Peyer's patch (tissue), 4 donors: ENCODE measurements at regions not wholly inside any gene's neighbourhood (a gene's known extent, or its start where the extent isn't known, plus 50 kb on each side); places are given as distances from the start of the nearest gene placed in this dataset.
"Not testable (repeated sequence)": the region's sequence is repeated elsewhere in the genome, so short reads cannot be mapped to it uniquely, and the experiment has no call there.

Experiments used
- DNase-seq, 3 donors: peaks; one replicate each; pipeline ENCODE4 v3.0.0-alpha.2; 2017 to 2019
- H3K27ac ChIP-seq, 4 donors: fragments of 200-600 bp; sonication (generic); one replicate each; pipeline ENCODE4 v1.5.1; 2016 to 2019
- H3K27me3 ChIP-seq, 2 donors: fragments of 200-600 bp; sonication (generic); one replicate each; pipeline ENCODE4 v1.5.1; 2019
- H3K36me3 ChIP-seq, 3 donors: fragments of 200-600 bp; sonication (generic); one replicate each; pipeline ENCODE4 v1.5.1; 2016 to 2019
- H3K4me1 ChIP-seq, 4 donors: fragments of 200-600 bp; sonication (generic); one replicate each; pipeline ENCODE4 v1.5.1; 2016 to 2019
- H3K4me3 ChIP-seq, 4 donors: fragments of 200-600 bp; sonication (generic); 1 replicate in 3 of 4; 2 replicates in 1 of 4; pipeline ENCODE4 v1.5.1; 2016 to 2019; ENCODE audit warnings: mild to moderate bottlenecking in 1 of 4
- H3K9me3 ChIP-seq, 4 donors: fragments of 200-600 bp; sonication (generic); one replicate each; pipeline ENCODE4 v1.5.1; 2016 to 2019; ENCODE audit warnings: mild to moderate bottlenecking in 1 of 4
- POLR2A ChIP-seq, 2 donors: fragments of 450-650 bp; IDR thresholded peaks; one replicate each; pipeline ENCODE4 v1.5.1; 2017; ENCODE audit warnings: antibody characterized with exemption in 2 of 2, mild to moderate bottlenecking in 2 of 2, moderate library complexity in 2 of 2
- TF ChIP-seq, protein P1 (sequence below), 6 experiments: fragments of 450-650 bp in 4 of 6; fragments of 200-600 bp in 2 of 6; sonication (generic) in 1 of 6; IDR thresholded peaks; one replicate each; pipeline ENCODE4 v1.5.1; 2017 to 2019; ENCODE audit warnings: antibody characterized with exemption in 6 of 6, mild to moderate bottlenecking in 3 of 6, moderate library complexity in 1 of 6

DNA sequence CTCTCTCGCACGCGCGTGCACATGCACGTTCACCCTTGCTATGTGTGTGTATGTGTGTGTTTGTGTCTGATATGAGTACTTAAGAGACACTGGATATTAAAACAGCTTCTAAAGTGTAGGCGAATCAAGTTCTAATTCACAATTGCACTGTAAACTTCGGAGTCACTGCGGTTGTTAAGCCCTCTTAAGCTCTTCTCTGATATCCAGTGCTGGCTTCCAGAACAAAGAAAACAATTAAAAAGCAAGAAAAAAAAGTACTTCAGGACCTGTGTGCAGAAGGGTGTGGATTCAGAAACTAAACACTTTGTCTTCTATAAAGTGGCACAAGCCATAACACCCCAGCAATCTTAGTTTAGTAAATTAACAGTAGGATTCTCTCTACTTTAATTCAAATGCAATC lies 300.2 kb downstream of the PCDH7 start:
- Histone ChIP-seq H3K27ac (no peak overlapping the region), H3K36me3 (no peaks in the 10 kb centered on the region)

DNA sequence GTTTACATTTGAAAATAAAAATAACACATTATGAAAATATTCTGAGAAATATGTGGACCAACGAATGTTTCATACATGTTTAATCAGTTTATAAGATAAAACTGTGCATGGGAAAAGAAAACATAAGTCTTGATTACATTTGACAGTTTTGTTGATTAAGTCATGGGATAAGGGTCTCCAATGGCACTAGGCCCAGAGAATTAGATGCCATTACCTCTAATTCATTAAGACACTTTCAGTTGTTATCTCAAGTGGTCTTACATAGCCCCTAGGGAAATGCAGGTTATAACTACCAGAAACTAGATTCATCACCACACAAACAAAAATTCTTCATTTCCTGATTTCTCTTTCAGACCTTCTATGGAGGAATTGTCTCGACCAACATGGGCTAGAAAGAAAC lies 300.8 kb downstream of the PCDH7 start:
- no peaks in the 10 kb centered on the region for H3K36me3 ChIP-seq
- TF ChIP-seq, protein P1, sequence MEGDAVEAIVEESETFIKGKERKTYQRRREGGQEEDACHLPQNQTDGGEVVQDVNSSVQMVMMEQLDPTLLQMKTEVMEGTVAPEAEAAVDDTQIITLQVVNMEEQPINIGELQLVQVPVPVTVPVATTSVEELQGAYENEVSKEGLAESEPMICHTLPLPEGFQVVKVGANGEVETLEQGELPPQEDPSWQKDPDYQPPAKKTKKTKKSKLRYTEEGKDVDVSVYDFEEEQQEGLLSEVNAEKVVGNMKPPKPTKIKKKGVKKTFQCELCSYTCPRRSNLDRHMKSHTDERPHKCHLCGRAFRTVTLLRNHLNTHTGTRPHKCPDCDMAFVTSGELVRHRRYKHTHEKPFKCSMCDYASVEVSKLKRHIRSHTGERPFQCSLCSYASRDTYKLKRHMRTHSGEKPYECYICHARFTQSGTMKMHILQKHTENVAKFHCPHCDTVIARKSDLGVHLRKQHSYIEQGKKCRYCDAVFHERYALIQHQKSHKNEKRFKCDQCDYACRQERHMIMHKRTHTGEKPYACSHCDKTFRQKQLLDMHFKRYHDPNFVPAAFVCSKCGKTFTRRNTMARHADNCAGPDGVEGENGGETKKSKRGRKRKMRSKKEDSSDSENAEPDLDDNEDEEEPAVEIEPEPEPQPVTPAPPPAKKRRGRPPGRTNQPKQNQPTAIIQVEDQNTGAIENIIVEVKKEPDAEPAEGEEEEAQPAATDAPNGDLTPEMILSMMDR (IDR thresholded peaks at IDR 0.05) = no peak
- no peak for TF ChIP-seq POLR2A (IDR thresholded peaks at IDR 0.05)
- no peak overlapping the region for H3K4me3 ChIP-seq
- no peak for DNase-seq
- no peaks in the 10 kb centered on the region for H3K27me3 ChIP-seq
- H3K4me1 ChIP-seq = no peaks in the 10 kb centered on the region
- H3K27ac ChIP-seq = no peak overlapping the region
- H3K9me3 ChIP-seq = no peaks in the 10 kb centered on the region

More for the DNA sequence above, 300.2 kb downstream of the PCDH7 start:
- no peaks in the 10 kb centered on the region for H3K27me3 ChIP-seq
- TF ChIP-seq POLR2A (IDR thresholded peaks at IDR 0.05) = no peak
- TF ChIP-seq, protein P1 (IDR thresholded peaks at IDR 0.05) = no peak
- H3K4me3 ChIP-seq = no peak overlapping the region
- no peaks in the 10 kb centered on the region for H3K4me1 ChIP-seq
- DNase-seq = no peak
- H3K9me3 ChIP-seq = no peaks in the 10 kb centered on the region

DNA sequence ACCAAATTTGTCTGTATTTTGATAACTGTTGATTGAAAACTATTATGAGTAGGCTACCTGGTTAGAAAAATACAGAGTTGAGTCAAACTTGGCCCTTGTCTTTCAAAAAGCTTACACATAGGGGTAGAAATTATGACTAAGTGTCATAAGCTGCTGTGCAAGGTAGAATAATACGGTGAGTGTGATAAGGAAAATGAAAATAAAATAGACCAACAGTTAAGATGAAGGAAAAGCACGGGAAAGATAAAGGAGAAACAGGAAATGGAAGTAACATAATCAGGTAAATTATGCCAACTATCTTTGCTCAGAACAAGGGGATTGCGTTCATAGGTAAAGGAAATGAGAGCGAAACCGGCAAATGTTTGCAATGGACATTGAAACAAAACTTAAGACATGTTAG lies 302.5 kb downstream of the PCDH7 start:
- Histone ChIP-seq H3K4me3 (peak overlapping the region in 2 of 4 donors; percentile 21 to 23), H3K27me3 (no peaks in the 10 kb centered on the region), H3K36me3 (no peaks in the 10 kb centered on the region), H3K9me3 (no peaks in the 10 kb centered on the region), H3K4me1 (no peaks in the 10 kb centered on the region), H3K27ac (no peak overlapping the region)
- TF ChIP-seq, protein P1 (IDR thresholded peaks at IDR 0.05) = no peak
- no peak for TF ChIP-seq POLR2A (IDR thresholded peaks at IDR 0.05)
- no peak for DNase-seq

DNA sequence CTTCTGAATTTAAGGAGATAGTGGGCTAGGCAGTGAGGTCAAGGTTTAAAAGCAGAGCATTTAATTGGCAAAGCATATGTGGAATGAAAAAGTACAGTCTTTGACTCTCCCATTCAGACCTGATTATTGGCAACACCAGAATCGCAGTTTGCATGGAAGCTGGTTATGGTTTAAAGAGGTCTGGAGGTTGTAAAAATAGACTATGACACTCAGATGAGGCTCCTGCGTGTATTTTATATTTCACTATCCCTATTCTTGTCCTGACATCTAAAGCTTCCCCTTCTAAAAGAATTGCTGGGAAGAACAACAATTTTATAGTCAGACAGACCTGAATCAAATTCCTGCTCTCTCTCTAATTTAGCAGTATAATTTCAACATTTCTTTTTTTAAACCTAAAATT lies 302.9 kb downstream of the PCDH7 start:
- peak overlapping the region in 2 of 4 donors; percentile 21 to 23 for H3K4me3 ChIP-seq
- DNase-seq = no peak
- H3K27me3 ChIP-seq = no peaks in the 10 kb centered on the region
- no peak overlapping the region for H3K27ac ChIP-seq
- H3K36me3 ChIP-seq = no peaks in the 10 kb centered on the region
- TF ChIP-seq, protein P1 (IDR thresholded peaks at IDR 0.05) = no peak
- TF ChIP-seq POLR2A (IDR thresholded peaks at IDR 0.05) = no peak
- no peaks in the 10 kb centered on the region for H3K9me3 ChIP-seq
- H3K4me1 ChIP-seq = no peaks in the 10 kb centered on the region

DNA sequence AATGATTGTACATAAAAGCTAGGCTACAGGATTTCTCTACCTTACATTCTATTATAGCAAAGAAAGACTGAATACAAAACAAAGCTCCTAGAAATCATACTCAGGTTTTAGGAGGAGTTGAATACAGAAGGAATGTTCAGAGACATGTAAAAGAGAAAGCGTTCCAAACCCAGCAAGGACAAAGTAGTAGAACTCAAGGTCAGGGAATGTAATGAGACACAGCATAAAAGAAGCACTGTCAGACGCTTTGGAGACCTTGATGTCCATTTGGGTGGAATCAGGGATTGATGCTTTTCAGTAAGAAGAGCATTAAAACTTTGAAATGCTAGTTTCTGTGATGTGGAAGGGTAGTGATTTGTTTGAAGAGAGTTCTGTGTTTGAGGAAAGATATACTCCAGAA lies 303.6 kb downstream of the PCDH7 start:
- no peaks in the 10 kb centered on the region for H3K27me3 ChIP-seq
- H3K27ac ChIP-seq = no peak overlapping the region
- TF ChIP-seq, protein P1 (IDR thresholded peaks at IDR 0.05) = no peak
- TF ChIP-seq POLR2A (IDR thresholded peaks at IDR 0.05) = no peak
- no peaks in the 10 kb centered on the region for H3K9me3 ChIP-seq
- H3K36me3 ChIP-seq = no peaks in the 10 kb centered on the region
- no peak overlapping the region for H3K4me3 ChIP-seq
- H3K4me1 ChIP-seq = no peaks in the 10 kb centered on the region
- DNase-seq = no peak

DNA sequence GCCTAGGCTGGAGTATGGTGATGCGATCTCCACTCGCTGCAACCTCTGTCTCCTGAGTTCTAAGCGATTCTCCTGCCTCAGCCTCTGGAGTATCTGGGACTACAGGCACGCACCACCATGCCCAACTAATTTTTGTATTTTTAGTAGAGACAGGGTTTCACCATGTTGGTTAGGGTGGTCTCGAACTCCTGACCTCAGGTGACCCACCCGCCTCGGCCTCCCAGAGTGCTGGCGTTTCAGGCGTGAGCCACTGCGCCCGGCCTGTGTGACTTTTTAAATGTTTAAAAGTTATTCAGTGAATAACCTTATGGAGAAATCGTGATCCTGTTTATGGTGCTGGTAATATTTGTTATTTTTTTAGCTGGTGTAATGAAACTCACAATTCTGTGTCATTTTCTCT lies 304.6 kb downstream of the PCDH7 start:
- not testable (repeated sequence) for H3K36me3 ChIP-seq, DNase-seq, H3K4me3 ChIP-seq, H3K27me3 ChIP-seq, H3K27ac ChIP-seq, H3K9me3 ChIP-seq, H3K4me1 ChIP-seq
